Motor neuron (in vitro differentiated cells): ENCODE measurements at regions not wholly inside any gene's neighbourhood (a gene's known extent, or its start where the extent isn't known, plus 50 kb on each side); places are given as distances from the start of the nearest gene placed in this dataset.
"Not testable (repeated sequence)": the region's sequence is repeated elsewhere in the genome, so short reads cannot be mapped to it uniquely, and the experiment has no call there.

Experiments used
- ATAC-seq, 8 experiments: fragments of 200-7000 bp; cut with Tn5 transposase; replicated peaks in 6 of 8; 2 replicates each; pipeline ENCODE4 v1.8.0; 2021; ENCODE audit warnings: mild to moderate bottlenecking in 8 of 8, moderate library complexity in 8 of 8
- H3K27ac ChIP-seq, 2 donors: fragments of 250-450 bp; sonication (Bioruptor Pico); 2 replicates each; pipeline ENCODE4 v1.9.0; 2021; ENCODE audit warnings: antibody characterized with exemption in 2 of 2, mild to moderate bottlenecking in 2 of 2, moderate library complexity in 1 of 2
- H3K4me1 ChIP-seq, 2 donors: fragments of 250-450 bp; sonication (Bioruptor Pico); replicated peaks in 1 of 2; 2 replicates each; pipeline ENCODE4 v1.6.1; 2021; ENCODE audit warnings: antibody characterized with exemption in 2 of 2, mild to moderate bottlenecking in 2 of 2, moderate library complexity in 1 of 2
- H3K4me3 ChIP-seq, 5 donors: fragments of 250-450 bp; sonication (Bioruptor Pico); 2 replicates each; pipeline ENCODE4 v1.9.0; 2021; ENCODE audit warnings: antibody characterized with exemption in 5 of 5, mild to moderate bottlenecking in 5 of 5, moderate library complexity in 4 of 5
- WGBS, 10 experiments: fragments of 450-650 bp; shearing (Covaris generic); methylation state at CpG; one replicate each; pipeline ENCODE4 v1.0.0; 2022; 5-methylcytosine and 5-hydroxymethylcytosine counted together
- in situ Hi-C, 9 experiments: fragments of 400-800 bp; cut with MboI; loops; one replicate each; pipeline ENCODE4 v1.15.0; 2021; ENCODE audit warnings: low sequenced_read_pairs in 9 of 9, low pct_unique_long_range_greater_than_20kb in 2 of 9; ENCODE audit not compliant: unreplicated experiment in 9 of 9

GRCh38 chr18:64401268-64402060, 252.6 kb upstream of the LINC00305 start:
- WGBS, 10 experiments, result 0 to 88% (median 64%) methylated on average over 1 of the region's 1 CpG; no CpG with 5 or more reads in 1 of the 10 experiments

DNA sequence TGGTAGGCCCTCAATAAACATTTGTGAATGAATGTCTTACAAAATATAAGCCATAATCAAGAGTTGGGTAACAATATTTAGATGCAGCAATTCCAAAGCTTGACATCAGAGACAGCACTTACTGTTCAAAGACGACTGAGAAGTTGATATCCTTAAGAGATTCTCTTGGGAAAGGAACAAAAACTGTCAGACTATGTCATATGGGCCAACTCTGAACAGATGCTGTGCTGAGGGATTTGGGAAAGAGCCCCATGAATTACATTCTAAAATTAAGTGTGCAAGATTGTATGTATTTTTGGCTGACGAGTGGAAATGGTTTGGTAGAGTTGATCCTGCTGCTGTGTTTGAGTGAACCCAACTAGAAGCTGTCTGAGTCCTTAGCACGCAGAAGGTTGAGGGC, 250.7 kb upstream of the LINC00305 start:
- Histone ChIP-seq H3K4me3 (no peak overlapping the region), H3K27ac (no peak overlapping the region), H3K4me1 (peaks cover 0 to 4% of the 10 kb centered on the region in 2 donors)
- 0 to 100% (median 44%) methylated on average over 1 to 2 of the region's 3 CpGs; no CpG with 5 or more reads in 4 of the 10 experiments for WGBS, 10 experiments
- ATAC-seq, result no peak
- in situ Hi-C loops, result no loop called here

More at GRCh38 chr18:64401268-64402060, 252.6 kb upstream of the LINC00305 start:
- in situ Hi-C loops, result loop anchor here in 1 of 9 experiments (25.0 kb wide), 1 partner anchor 364 kb away; no protein-coding TSS in a partner anchor
- peaks cover 0 to 4% of the 10 kb centered on the region in 2 donors for H3K4me1 ChIP-seq
- H3K4me3 ChIP-seq, result no peak overlapping the region
- ATAC-seq, result peak in 2 of 8 experiments; percentile 42 to 79
- H3K27ac ChIP-seq, result no peak overlapping the region

DNA sequence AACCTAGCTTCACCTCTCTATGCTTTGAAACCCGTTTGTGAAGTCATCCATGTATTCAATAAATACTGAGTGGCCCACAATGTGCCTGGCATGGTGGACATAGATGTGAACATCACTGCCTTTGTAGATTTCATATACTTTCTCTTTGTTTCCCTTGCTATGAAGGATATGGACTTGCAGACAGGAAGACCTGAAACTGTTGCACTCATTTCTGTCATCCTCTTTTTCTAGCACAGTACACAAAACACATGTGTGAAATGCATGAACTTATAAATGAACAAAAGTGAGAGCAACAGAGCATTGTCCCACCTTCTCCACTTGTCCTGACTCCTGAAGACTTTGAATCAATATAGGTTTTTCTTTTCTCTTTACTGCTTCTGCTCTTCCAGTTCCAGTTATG, 249.4 kb upstream of the LINC00305 start:
- Histone ChIP-seq H3K4me1 (peaks cover 0 to 4% of the 10 kb centered on the region in 2 donors), H3K27ac (no peak overlapping the region), H3K4me3 (no peak overlapping the region)
- no peak for ATAC-seq
- WGBS, 10 experiments, result 0 to 100% (median 86%) methylated on average over 1 of the region's 1 CpG; no CpG with 5 or more reads in 5 of the 10 experiments
- in situ Hi-C loops, result no loop called here

GRCh38 chr18:64392202-64392601, 243.3 kb upstream of the LINC00305 start:
- 0 to 100% (median 75%) methylated on average over 1 of the region's 1 CpG; no CpG with 5 or more reads in 1 of the 10 experiments for WGBS, 10 experiments
- in situ Hi-C loops, result no loop called here
- no peak overlapping the region for H3K27ac ChIP-seq
- no peak overlapping the region for H3K4me3 ChIP-seq
- no peak for ATAC-seq
- H3K4me1 ChIP-seq, result no peaks in the 10 kb centered on the region

GRCh38 chr18:64384101-64384500, 235.2 kb upstream of the LINC00305 start:
- no peak overlapping the region for H3K27ac ChIP-seq
- 0 to 100% (median 80%) methylated on average over 1 of the region's 1 CpG; no CpG with 5 or more reads in 5 of the 10 experiments for WGBS, 10 experiments
- ATAC-seq, result no peak
- no peaks in the 10 kb centered on the region for H3K4me1 ChIP-seq
- in situ Hi-C loops, result no loop called here
- no peak overlapping the region for H3K4me3 ChIP-seq

- Histone ChIP-seq H3K4me3 (no peak overlapping the region), H3K27ac (no peak overlapping the region), H3K4me1 (no peaks in the 10 kb centered on the region)
- ATAC-seq, result no peak
- WGBS, 10 experiments, result 0 to 89% (median 57%) methylated on average over 1 of the region's 1 CpG; no CpG with 5 or more reads in 3 of the 10 experiments
- in situ Hi-C loops, result no loop called here
Measured at GRCh38 chr18:64380117-64380516, 231.2 kb upstream of the LINC00305 start.

DNA sequence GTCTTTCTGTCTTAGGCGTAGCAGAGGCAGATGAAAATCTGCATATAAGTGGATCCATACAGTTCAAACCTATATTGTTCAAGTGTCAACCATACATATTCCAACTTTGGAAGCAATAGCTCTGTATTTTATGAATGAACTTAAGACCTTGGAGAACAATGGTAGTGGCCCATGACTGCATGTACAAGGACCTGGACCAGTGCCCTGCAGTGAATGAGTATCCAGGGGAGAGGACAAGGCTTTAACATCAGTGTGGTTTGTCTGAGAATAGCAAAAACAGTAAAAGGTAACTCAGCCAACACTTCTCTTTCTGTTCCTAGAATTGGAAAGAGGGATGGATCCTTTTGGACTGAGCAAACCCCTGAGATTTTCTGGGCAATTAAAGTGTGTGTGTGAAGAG, 230.8 kb upstream of the LINC00305 start:
- WGBS, 10 experiments, result 0 to 100% (median 67%) methylated on average over 1 of the region's 1 CpG; no CpG with 5 or more reads in 3 of the 10 experiments
- in situ Hi-C loops, result no loop called here

GRCh38 chr18:64377446-64377845, 228.6 kb upstream of the LINC00305 start:
- WGBS, 10 experiments, result 0 to 100% (median 80%) methylated on average over 1 to 4 of the region's 4 CpGs; no CpG with 5 or more reads in 1 of the 10 experiments
- Histone ChIP-seq H3K27ac (no peak overlapping the region), H3K4me1 (no peaks in the 10 kb centered on the region), H3K4me3 (no peak overlapping the region)
- in situ Hi-C loops, result no loop called here
- ATAC-seq, result no peak

More for the DNA sequence above, 230.8 kb upstream of the LINC00305 start:
- ATAC-seq, result no peak
- Histone ChIP-seq H3K4me1 (no peaks in the 10 kb centered on the region), H3K4me3 (no peak overlapping the region), H3K27ac (no peak overlapping the region)

DNA sequence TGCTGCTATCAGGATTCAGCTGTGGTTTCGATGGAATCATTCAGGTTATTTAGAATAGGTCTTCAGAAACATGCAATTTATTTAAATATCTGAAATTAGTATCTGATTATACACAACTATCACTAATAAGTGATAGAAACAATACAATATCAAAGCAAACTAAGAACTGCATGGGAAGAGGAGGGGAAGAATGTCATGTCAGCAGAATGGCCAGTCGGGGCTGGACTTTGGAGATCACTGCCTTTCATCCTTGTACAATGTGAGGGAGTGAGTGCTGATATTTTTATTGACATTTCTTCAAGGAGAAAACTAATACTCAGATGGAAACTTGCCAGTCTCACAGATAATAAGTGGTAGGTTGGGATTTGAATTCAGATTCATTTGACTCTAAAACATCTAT, 224.0 kb upstream of the LINC00305 start:
- Histone ChIP-seq H3K4me3 (no peak overlapping the region), H3K27ac (no peak overlapping the region), H3K4me1 (peaks cover 10 to 13% of the 10 kb centered on the region in 2 donors)
- in situ Hi-C loops, result no loop called here
- WGBS, 10 experiments, result 0 to 100% (median 46%) methylated on average over 1 to 2 of the region's 2 CpGs; no CpG with 5 or more reads in 2 of the 10 experiments
- no peak for ATAC-seq

- in situ Hi-C loops, H3K27ac ChIP-seq, H3K4me3 ChIP-seq: not testable (repeated sequence)
- 0 to 16% (median 5%) methylated on average over 2 to 5 of the region's 8 CpGs for WGBS, 10 experiments
- peaks cover 12 to 13% of the 10 kb centered on the region in 2 donors for H3K4me1 ChIP-seq
- peak in 5 of 8 experiments; percentile 93 to 97 (median 95) for ATAC-seq
Measured at GRCh38 chr18:64369830-64370440, 221.0 kb upstream of the LINC00305 start.

DNA sequence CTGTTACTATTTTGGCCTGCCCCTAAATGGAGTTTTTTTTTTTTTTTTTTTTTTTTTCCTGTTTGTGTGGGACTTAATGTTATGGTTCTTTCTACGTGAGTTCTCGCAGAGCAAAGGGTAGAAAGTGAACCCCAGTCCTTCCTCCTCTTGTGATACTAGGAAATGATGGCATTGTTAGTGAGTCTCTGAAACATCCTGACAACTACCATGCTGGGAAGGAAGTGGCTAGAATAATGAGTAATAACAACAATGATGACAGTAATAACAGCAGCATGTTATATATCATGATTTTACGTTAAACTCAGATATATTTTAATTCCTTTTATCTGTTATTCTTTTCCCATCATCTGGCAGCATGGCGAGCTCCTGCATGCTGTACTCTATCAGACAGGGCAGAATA, 216.2 kb upstream of the LINC00305 start:
- ATAC-seq, result no peak
- in situ Hi-C loops, result no loop called here
- no peak overlapping the region for H3K4me3 ChIP-seq
- H3K27ac ChIP-seq, result no peak overlapping the region
- H3K4me1 ChIP-seq, result peaks cover 3 to 8% of the 10 kb centered on the region in 2 donors
- 0 to 95% (median 46%) methylated on average over 2 to 4 of the region's 4 CpGs; no CpG with 5 or more reads in 2 of the 10 experiments for WGBS, 10 experiments

DNA sequence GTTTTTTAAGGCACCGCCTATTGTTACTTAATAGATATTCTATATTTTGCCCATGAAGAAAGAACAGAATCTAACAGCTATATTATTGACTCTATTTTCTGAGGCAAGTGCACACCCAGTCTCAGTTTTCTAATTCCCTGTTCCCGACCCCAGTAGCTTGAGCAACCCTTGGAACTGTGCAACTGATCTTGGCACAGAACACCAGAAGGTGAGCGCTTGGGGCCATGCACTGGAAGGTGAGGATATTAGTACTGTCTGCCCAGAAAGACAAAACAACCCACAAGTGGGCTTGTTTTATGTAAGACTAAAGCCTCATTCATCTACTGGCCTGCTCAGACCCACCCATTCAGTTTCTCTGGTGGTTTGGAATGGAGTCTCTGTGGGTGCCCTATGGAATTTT, 188.8 kb upstream of the LINC00305 start:
- 0 to 100% (median 75%) methylated on average over 1 to 3 of the region's 3 CpGs; no CpG with 5 or more reads in 3 of the 10 experiments for WGBS, 10 experiments
- H3K4me1 ChIP-seq, result peaks cover 0 to 5% of the 10 kb centered on the region in 2 donors
- in situ Hi-C loops, result no loop called here
- no peak for ATAC-seq
- H3K4me3 ChIP-seq, result no peak overlapping the region
- no peak overlapping the region for H3K27ac ChIP-seq

DNA sequence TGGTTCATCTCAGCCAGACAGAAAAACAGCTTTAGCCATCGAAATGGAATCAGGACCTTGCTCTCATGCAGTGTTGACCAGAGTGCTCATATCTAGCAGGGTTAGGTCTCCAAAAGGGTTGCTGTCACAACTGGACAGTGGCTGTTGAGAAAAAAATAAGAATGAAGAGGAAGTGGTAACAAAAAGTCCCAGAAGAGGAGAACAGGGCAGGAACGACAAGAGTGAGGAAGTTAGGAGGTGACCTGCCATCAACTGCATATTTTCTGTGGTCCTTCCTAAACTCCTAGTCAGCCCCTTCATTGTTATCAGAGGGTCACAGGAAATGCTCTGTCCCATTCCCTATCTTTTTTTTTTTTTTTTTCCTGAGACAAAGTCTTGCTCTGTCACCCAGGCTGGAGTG, 188.1 kb upstream of the LINC00305 start:
- in situ Hi-C loops, result no loop called here
- H3K4me3 ChIP-seq, result no peak overlapping the region
- no peak for ATAC-seq

More for the DNA sequence above, 188.1 kb upstream of the LINC00305 start:
- Histone ChIP-seq H3K4me1 (peaks cover 0 to 8% of the 10 kb centered on the region in 2 donors), H3K27ac (no peak overlapping the region)
- WGBS, 10 experiments, result 0 to 96% (median 33%) methylated on average over 1 to 2 of the region's 2 CpGs; no CpG with 5 or more reads in 4 of the 10 experiments
